ENCODE measurements at regions not wholly inside any gene's neighbourhood (a gene's known extent, or its start where the extent isn't known, plus 50 kb on each side); places are given as distances from the start of the nearest gene placed in this dataset.

DNA sequence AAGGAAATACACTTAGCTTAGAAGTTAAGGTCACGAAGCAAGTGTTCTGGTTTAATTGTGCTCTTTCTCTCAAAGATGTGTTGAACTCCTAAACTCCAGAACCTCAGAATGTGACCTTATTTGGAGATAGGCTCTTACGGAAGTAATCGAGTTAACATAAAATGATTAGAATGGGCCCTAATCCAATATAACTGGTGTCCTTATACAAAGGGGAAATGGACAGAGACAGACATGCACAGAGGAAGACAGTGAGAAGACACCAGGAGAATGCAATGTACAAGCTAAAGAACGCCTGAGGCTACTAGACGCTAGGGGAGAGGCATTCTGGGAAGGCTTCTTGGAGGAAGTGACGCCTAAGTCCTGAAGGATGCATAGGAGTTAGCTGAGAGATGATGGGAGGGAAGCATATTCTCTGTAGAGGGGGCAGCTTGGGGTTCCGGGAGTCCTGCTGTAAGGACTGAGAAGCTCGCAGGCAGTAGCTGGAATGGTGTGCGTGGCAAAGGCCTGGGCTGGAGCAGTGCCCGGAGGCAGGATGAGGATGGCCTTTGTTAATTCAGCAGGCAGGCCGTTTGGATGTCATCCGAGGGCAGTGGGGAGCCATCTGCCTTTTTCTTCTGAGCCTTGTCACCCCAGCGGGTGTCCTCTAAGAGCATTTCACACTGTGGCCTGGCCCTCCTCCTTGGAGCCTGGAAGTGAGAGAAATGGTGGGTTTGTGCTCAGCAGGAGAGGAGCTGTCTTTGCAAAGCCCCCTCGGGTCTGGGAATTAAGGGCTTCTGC is 513.4 kb downstream of the SHQ1 start:
- TF ChIP-seq, protein P1, sequence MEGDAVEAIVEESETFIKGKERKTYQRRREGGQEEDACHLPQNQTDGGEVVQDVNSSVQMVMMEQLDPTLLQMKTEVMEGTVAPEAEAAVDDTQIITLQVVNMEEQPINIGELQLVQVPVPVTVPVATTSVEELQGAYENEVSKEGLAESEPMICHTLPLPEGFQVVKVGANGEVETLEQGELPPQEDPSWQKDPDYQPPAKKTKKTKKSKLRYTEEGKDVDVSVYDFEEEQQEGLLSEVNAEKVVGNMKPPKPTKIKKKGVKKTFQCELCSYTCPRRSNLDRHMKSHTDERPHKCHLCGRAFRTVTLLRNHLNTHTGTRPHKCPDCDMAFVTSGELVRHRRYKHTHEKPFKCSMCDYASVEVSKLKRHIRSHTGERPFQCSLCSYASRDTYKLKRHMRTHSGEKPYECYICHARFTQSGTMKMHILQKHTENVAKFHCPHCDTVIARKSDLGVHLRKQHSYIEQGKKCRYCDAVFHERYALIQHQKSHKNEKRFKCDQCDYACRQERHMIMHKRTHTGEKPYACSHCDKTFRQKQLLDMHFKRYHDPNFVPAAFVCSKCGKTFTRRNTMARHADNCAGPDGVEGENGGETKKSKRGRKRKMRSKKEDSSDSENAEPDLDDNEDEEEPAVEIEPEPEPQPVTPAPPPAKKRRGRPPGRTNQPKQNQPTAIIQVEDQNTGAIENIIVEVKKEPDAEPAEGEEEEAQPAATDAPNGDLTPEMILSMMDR (IDR thresholded peaks at IDR 0.05 in 4 of 5, conservative IDR thresholded peaks at IDR 0.05 in 1 of 5), result no peak
- no peak for TF ChIP-seq POLR2A (IDR thresholded peaks at IDR 0.05)

Data from gastrocnemius medialis (tissue), 4 donors.